GM23248 (cell line): ENCODE measurements at regions not wholly inside any gene's neighbourhood (a gene's known extent, or its start where the extent isn't known, plus 50 kb on each side); places are given as distances from the start of the nearest gene placed in this dataset.

Experiments
- EZH2 ChIP-seq: fragments of 200-600 bp; sonication (generic); IDR thresholded peaks from 2 replicates; pipeline ENCODE4 v1.6.1; 2018; ENCODE audit warnings: antibody characterized with exemption, mild to moderate bottlenecking; ENCODE audit not compliant: insufficient read depth, poor library complexity, severe bottlenecking
- EZH2phosphoT487 ChIP-seq: fragments of 200-600 bp; sonication (generic); IDR thresholded peaks from 2 replicates; pipeline ENCODE4 v1.6.1; 2018; ENCODE audit warnings: antibody characterized with exemption, moderate library complexity, mild to moderate bottlenecking, low read depth; ENCODE audit not compliant: insufficient read depth

DNA sequence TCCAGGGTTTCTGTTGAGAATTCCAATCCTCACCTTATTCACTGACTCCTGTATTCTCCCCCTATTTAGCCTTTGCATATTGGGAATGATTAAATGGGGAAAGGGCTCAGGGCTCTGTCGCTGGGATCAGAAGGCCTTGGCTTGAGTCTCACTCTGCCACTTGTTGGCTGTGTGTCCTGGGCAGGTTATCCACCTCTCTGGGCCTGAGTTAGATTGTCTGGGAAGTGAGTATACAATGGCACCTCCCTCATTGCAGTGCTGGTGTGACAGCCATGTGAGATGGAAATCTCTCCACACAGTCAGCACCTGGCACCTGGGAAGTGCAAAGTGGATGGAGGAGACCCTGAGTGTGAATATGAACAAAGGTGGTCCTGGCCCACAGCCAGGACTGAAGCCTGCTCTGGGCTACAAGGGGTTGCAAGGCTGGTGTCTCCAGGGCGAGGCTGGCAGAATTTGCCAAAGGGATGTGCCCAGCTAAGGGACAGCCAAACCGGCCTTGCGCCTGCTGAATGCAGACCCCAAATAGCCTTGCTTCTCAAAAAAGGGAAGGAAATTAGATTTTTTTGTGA, 200.0 kb upstream of the PMEPA1 start:
- TF ChIP-seq EZH2phosphoT487: no peak
- TF ChIP-seq EZH2: no peak
